ENCODE measurements at regions not wholly inside any gene's neighbourhood (a gene's known extent, or its start where the extent isn't known, plus 50 kb on each side); places are given as distances from the start of the nearest gene placed in this dataset.

DNA sequence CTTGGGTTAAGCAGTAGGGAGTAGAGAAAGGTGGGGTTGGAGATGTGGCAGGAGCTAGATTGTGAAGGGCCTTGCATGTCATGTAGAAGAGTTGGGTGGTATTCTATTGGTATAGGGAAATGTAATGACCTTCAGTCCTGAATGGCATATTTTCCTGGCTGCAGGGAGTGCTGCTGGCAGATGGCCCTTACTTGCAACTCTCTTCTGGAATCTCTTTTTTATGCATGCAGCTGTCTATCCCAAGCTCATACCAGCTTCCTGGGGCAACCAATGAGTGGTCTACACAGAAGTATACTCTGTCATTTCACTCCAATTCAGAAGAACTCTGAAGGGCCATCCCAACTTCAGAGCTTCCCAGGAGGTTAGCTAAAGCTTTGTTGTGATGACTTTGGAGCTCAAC lies 144.7 kb upstream of the ANKRD28 start:
- H3K27ac ChIP-seq, result no peak overlapping the region
- TF ChIP-seq, protein P1, sequence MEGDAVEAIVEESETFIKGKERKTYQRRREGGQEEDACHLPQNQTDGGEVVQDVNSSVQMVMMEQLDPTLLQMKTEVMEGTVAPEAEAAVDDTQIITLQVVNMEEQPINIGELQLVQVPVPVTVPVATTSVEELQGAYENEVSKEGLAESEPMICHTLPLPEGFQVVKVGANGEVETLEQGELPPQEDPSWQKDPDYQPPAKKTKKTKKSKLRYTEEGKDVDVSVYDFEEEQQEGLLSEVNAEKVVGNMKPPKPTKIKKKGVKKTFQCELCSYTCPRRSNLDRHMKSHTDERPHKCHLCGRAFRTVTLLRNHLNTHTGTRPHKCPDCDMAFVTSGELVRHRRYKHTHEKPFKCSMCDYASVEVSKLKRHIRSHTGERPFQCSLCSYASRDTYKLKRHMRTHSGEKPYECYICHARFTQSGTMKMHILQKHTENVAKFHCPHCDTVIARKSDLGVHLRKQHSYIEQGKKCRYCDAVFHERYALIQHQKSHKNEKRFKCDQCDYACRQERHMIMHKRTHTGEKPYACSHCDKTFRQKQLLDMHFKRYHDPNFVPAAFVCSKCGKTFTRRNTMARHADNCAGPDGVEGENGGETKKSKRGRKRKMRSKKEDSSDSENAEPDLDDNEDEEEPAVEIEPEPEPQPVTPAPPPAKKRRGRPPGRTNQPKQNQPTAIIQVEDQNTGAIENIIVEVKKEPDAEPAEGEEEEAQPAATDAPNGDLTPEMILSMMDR (IDR thresholded peaks at IDR 0.05; ENCODE audit: low read depth, low read length), result no peak
- H3K27me3 ChIP-seq (ENCODE audit: insufficient read depth, low read depth, severe bottlenecking), result no peaks in the 10 kb centered on the region
- H3K36me3 ChIP-seq, result no peaks in the 10 kb centered on the region
- no peak for DNase-seq
- H3K9me3 ChIP-seq (ENCODE audit: severe bottlenecking), result no peaks in the 10 kb centered on the region
- no peak overlapping the region for H3K4me3 ChIP-seq (ENCODE audit: low read depth, low read length)

DNA sequence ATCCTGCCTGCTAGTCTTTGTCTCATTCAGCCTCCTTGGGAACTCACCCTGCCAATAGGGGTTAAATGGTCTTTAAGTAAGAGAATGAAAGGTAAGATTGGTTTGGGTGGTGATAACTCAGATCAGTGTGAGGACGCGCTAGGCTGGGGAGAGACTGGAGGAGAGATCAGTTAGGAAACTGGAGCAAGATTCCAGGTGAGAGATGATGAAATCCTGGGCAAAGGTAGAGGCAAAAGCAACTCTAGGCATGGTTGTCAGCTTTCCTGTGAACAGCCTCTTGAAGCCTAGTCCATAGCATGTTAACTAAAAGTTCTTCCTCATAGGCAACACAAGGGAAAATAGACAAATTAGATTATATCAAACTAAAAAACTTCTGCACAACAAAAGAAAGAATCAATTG lies 145.2 kb upstream of the ANKRD28 start:
- Histone ChIP-seq H3K36me3 (no peaks in the 10 kb centered on the region), H3K27me3 (ENCODE audit: insufficient read depth, low read depth, severe bottlenecking) (no peaks in the 10 kb centered on the region), H3K4me3 (ENCODE audit: low read depth, low read length) (no peak overlapping the region), H3K9me3 (ENCODE audit: severe bottlenecking) (no peaks in the 10 kb centered on the region), H3K27ac (no peak overlapping the region)
- DNase-seq, result no peak
- TF ChIP-seq, protein P1 (IDR thresholded peaks at IDR 0.05; ENCODE audit: low read depth, low read length), result no peak

GRCh38 chr3:15948388-15948787 lies 150.6 kb upstream of the ANKRD28 start:
- TF ChIP-seq, protein P1 (IDR thresholded peaks at IDR 0.05; ENCODE audit: low read depth, low read length), result no peak
- Histone ChIP-seq H3K27ac (no peak overlapping the region), H3K27me3 (ENCODE audit: insufficient read depth, low read depth, severe bottlenecking) (no peaks in the 10 kb centered on the region), H3K9me3 (ENCODE audit: severe bottlenecking) (no peaks in the 10 kb centered on the region), H3K4me3 (ENCODE audit: low read depth, low read length) (no peak overlapping the region), H3K36me3 (no peaks in the 10 kb centered on the region)
- no peak for DNase-seq

DNA sequence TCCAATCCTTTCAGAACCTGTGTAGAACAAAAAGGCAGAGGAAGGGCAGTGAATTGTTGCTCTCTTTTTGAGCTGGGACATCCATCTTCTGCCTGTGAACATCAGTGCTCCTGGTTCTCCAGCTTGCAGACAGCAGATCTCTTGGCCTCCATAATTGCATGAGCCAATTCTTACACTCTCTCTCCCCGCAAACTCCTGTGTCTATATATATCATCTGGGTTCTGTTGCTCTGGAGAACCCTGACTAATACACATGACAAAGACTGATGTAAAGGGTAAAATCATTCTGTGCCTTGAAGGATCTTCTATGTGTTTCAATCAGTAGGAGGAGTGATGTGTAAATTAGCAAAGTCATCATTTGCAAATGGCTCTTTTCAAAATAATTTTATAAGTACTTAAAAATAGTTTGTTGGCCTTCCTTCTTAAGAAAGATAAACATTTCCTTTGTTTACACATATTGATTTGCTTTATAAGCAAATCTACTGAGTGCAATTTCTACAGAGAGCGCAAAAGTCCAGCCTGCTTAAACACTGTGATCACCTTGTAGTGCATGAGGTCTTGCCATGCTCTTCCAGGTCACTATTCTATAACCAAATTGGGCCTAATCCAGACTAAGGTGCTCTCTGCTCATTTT lies 154.9 kb upstream of the ANKRD28 start:
- TF ChIP-seq, protein P1 (IDR thresholded peaks at IDR 0.05; ENCODE audit: low read depth, low read length), result no peak
- DNase-seq, result no peak
- no peak overlapping the region for H3K27ac ChIP-seq

DNA sequence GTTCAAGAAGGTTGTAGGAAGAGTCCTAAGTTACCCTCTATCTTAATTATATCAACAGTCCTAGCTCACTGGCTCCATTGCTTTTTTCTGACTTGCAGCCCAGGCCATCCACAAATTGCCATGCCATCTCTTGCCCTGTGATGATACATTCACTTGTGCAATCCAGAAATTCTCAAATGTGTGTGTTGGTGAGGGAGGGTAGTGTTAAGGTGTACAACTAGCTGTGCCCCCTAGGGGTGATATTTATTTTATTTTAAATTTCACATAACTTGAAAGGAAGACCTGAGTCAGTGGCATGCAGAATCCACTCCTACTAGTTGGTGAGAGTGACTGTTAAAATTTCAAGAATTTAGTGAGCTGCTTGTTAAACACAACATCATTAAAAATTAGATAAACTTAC lies 156.1 kb upstream of the ANKRD28 start:
- TF ChIP-seq, protein P1 (IDR thresholded peaks at IDR 0.05; ENCODE audit: low read depth, low read length), result no peak
- no peak overlapping the region for H3K27ac ChIP-seq
- no peaks in the 10 kb centered on the region for H3K9me3 ChIP-seq (ENCODE audit: severe bottlenecking)
- H3K27me3 ChIP-seq (ENCODE audit: insufficient read depth, low read depth, severe bottlenecking), result no peaks in the 10 kb centered on the region
- no peaks in the 10 kb centered on the region for H3K36me3 ChIP-seq
- no peak overlapping the region for H3K4me3 ChIP-seq (ENCODE audit: low read depth, low read length)
- no peak for DNase-seq

More for the DNA sequence above, 154.9 kb upstream of the ANKRD28 start:
- Histone ChIP-seq H3K36me3 (no peaks in the 10 kb centered on the region), H3K9me3 (ENCODE audit: severe bottlenecking) (no peaks in the 10 kb centered on the region), H3K4me3 (ENCODE audit: low read depth, low read length) (no peak overlapping the region), H3K27me3 (ENCODE audit: insufficient read depth, low read depth, severe bottlenecking) (no peaks in the 10 kb centered on the region)

DNA sequence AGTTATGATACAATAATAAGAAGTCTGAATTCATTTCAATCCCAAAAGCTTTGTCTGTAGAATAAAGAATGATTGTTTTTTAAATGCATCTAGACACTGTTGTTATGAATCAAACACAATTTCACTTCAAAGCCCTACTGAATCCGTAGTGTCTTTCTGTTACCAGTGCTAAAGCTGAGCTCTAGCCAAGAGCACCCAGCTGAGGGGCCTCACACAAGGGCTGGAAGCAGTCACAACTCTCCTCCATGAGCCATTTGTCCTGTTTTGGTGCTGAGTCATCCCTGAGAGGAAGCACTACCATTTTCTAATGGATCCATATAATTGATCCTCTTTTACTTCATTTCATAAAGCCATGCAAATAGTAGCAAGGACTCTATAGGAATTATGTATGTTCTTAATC lies 158.2 kb upstream of the ANKRD28 start:
- Histone ChIP-seq H3K27me3 (ENCODE audit: insufficient read depth, low read depth, severe bottlenecking) (no peaks in the 10 kb centered on the region), H3K9me3 (ENCODE audit: severe bottlenecking) (no peaks in the 10 kb centered on the region), H3K4me3 (ENCODE audit: low read depth, low read length) (no peak overlapping the region), H3K27ac (no peak overlapping the region), H3K36me3 (no peaks in the 10 kb centered on the region)
- DNase-seq, result no peak
- TF ChIP-seq, protein P1 (IDR thresholded peaks at IDR 0.05; ENCODE audit: low read depth, low read length), result no peak
